ENCODE measurements at regions not wholly inside any gene's neighbourhood (a gene's known extent, or its start where the extent isn't known, plus 50 kb on each side); places are given as distances from the start of the nearest gene placed in this dataset.

- POLR2A ChIA-PET: no interaction called here
Measured at GRCh38 chr6:167454003-167454402, 129.1 kb downstream of the TTLL2 start.

GRCh38 chr6:167455371-167455770, 130.5 kb downstream of the TTLL2 start:
- CTCF ChIA-PET: no interaction called here
- Histone ChIP-seq H3K27ac (ENCODE audit: extremely low read depth, low read depth, low read length) (no peak overlapping the region), H3K9me3 (ENCODE audit: control insufficient read depth, insufficient read depth, low read depth, low read length) (no peaks in the 10 kb centered on the region), H3K4me1 (ENCODE audit: control insufficient read depth, insufficient read depth, low read length) (no peaks in the 10 kb centered on the region), H3K4me3 (ENCODE audit: low read depth, low read length) (no peak overlapping the region), H3K36me3 (ENCODE audit: control insufficient read depth in 2 of 2, insufficient read depth in 1 of 2, low read length in 2 of 2) (no peaks in the 10 kb centered on the region)
- no peak for TF ChIP-seq ZNF169 (tag by site-specific recombination; IDR thresholded peaks at IDR 0.05)
- no peak for TF ChIP-seq ZNF621 (tag by site-specific recombination; IDR thresholded peaks at IDR 0.05)
- no peak for TF ChIP-seq ZNF19 (tag by site-specific recombination; IDR thresholded peaks at IDR 0.05; ENCODE audit: low read depth)
- TF ChIP-seq ZNF639 (tag by site-specific recombination; IDR thresholded peaks at IDR 0.05): no peak
- TF ChIP-seq ZBTB6 (tag by site-specific recombination; IDR thresholded peaks at IDR 0.05): no peak
- no peak for TF ChIP-seq ZNF658 (tag by site-specific recombination; IDR thresholded peaks at IDR 0.05)
- no peak for TF ChIP-seq ATF2 (tag by site-specific recombination; IDR thresholded peaks at IDR 0.05; ENCODE audit: low read depth)
- POLR2A ChIA-PET: no interaction called here

More at GRCh38 chr6:167454003-167454402, 129.1 kb downstream of the TTLL2 start:
- TF ChIP-seq ZNF324 (tag by site-specific recombination; IDR thresholded peaks at IDR 0.05) (no peak), ZNF366 (tag by site-specific recombination; conservative IDR thresholded peaks at IDR 0.05) (peak; percentile 35; the same call in 1 of the 2 replicates)
- CTCF ChIA-PET: no interaction called here
- Histone ChIP-seq H3K4me3 (ENCODE audit: low read depth, low read length) (no peak overlapping the region), H3K4me1 (ENCODE audit: control insufficient read depth, insufficient read depth, low read length) (no peaks in the 10 kb centered on the region), H3K36me3 (ENCODE audit: control insufficient read depth in 2 of 2, insufficient read depth in 1 of 2, low read length in 2 of 2) (no peaks in the 10 kb centered on the region), H3K27ac (ENCODE audit: extremely low read depth, low read depth, low read length) (no peak overlapping the region), H3K9me3 (ENCODE audit: control insufficient read depth, insufficient read depth, low read depth, low read length) (no peaks in the 10 kb centered on the region)

- ChIA-PET POLR2A (no interaction called here), CTCF (no interaction called here)
- H3K36me3 ChIP-seq (ENCODE audit: control insufficient read depth in 2 of 2, insufficient read depth in 1 of 2, low read length in 2 of 2): no peaks in the 10 kb centered on the region
- H3K27ac ChIP-seq (ENCODE audit: extremely low read depth, low read depth, low read length): no peak overlapping the region
- no peaks in the 10 kb centered on the region for H3K4me1 ChIP-seq (ENCODE audit: control insufficient read depth, insufficient read depth, low read length)
- peak; percentile 38; the same call in 1 of the 2 replicates for TF ChIP-seq ZIC2 (tag by site-specific recombination; IDR thresholded peaks at IDR 0.05)
- no peak for TF ChIP-seq EGR2 (tag by site-specific recombination; IDR thresholded peaks at IDR 0.05; ENCODE audit: low read depth)
- no peak for TF ChIP-seq BCL11A (tag by site-specific recombination; IDR thresholded peaks at IDR 0.05; ENCODE audit: low read depth)
- no peaks in the 10 kb centered on the region for H3K9me3 ChIP-seq (ENCODE audit: control insufficient read depth, insufficient read depth, low read depth, low read length)
- H3K4me3 ChIP-seq (ENCODE audit: low read depth, low read length): no peak overlapping the region
Measured at GRCh38 chr6:167462514-167463312, 137.8 kb downstream of the TTLL2 start.

- CTCF ChIA-PET: interaction anchor here (0.7 kb wide), 1 partner anchor 135 kb away, joined by 6 read pairs; no protein-coding TSS in a partner anchor
- POLR2A ChIA-PET: no interaction called here
- no peak overlapping the region for H3K27ac ChIP-seq (ENCODE audit: extremely low read depth, low read depth, low read length)
- H3K4me3 ChIP-seq (ENCODE audit: low read depth, low read length): no peak overlapping the region
- no peaks in the 10 kb centered on the region for H3K4me1 ChIP-seq (ENCODE audit: control insufficient read depth, insufficient read depth, low read length)
- no peaks in the 10 kb centered on the region for H3K9me3 ChIP-seq (ENCODE audit: control insufficient read depth, insufficient read depth, low read depth, low read length)
- H3K36me3 ChIP-seq (ENCODE audit: control insufficient read depth in 2 of 2, insufficient read depth in 1 of 2, low read length in 2 of 2): no peaks in the 10 kb centered on the region
- TF ChIP-seq SETDB1 (IDR thresholded peaks at IDR 0.05; ENCODE audit: insufficient read length, low read length): no peak
- TF ChIP-seq MEIS1 (CRISPR knock-in tag; IDR thresholded peaks at IDR 0.05; ENCODE audit: borderline replicate concordance): no peak
- TF ChIP-seq KLF8 (tag by site-specific recombination; IDR thresholded peaks at IDR 0.05): no peak
- no peak for TF ChIP-seq ZNF670 (tag by site-specific recombination; IDR thresholded peaks at IDR 0.05; ENCODE audit: low read depth)
- no peak for TF ChIP-seq ZSCAN18 (tag by site-specific recombination; IDR thresholded peaks at IDR 0.05)
- TF ChIP-seq REPIN1 (tag by site-specific recombination; IDR thresholded peaks at IDR 0.05; ENCODE audit: low read depth): no peak
- TF ChIP-seq ZNF423 (tag by site-specific recombination; IDR thresholded peaks at IDR 0.05): no peak
- TF ChIP-seq ZNF112 (tag by site-specific recombination; IDR thresholded peaks at IDR 0.05): no peak
- no peak for TF ChIP-seq ZNF639 (tag by site-specific recombination; IDR thresholded peaks at IDR 0.05)
- TF ChIP-seq ZNF791 (tag by site-specific recombination; IDR thresholded peaks at IDR 0.05): no peak
- TF ChIP-seq ZBTB1 (tag by site-specific recombination; IDR thresholded peaks at IDR 0.05): no peak
Measured at GRCh38 chr6:167464177-167464576, 139.3 kb downstream of the TTLL2 start.

Data from HEK293 (cell line).